ENCODE measurements at regions not wholly inside any gene's neighbourhood (a gene's known extent, or its start where the extent isn't known, plus 50 kb on each side); places are given as distances from the start of the nearest gene placed in this dataset.

- Histone ChIP-seq H3K27ac (ENCODE audit: low read length) (no peak overlapping the region), H3K9me3 (ENCODE audit: control insufficient read depth, insufficient read depth, low read depth, low read length) (no peaks in the 10 kb centered on the region), H3K4me1 (ENCODE audit: control insufficient read depth, insufficient read depth, low read length) (no peaks in the 10 kb centered on the region), H3K4me3 (ENCODE audit: low read depth in 2 of 2, low read length in 2 of 2) (no peak overlapping the region), H3K36me3 (ENCODE audit: control insufficient read depth, insufficient read depth, low read length) (no peaks in the 10 kb centered on the region), H3K27me3 (ENCODE audit: control insufficient read depth, insufficient read depth, low read length) (no peaks in the 10 kb centered on the region)
- ATAC-seq (no peak), DNase-seq (ENCODE audit: low read depth, low spot score) (no peak)
- intact Hi-C loops (cut with micrococcal nuclease; ENCODE audit: unreplicated experiment) = no loop called here
- POLR2A ChIA-PET = no interaction called here
- CTCF ChIA-PET = no interaction called here
- no peak for TF ChIP-seq POLR2AphosphoS5 (IDR thresholded peaks at IDR 0.05; ENCODE audit: low read depth, low read length)
- no peak for TF ChIP-seq TCF7L2 (IDR thresholded peaks at IDR 0.05; ENCODE audit: low read depth, low read length)
- no peak for TF ChIP-seq SIN3A (IDR thresholded peaks at IDR 0.05; ENCODE audit: borderline replicate concordance, insufficient read depth, low read depth, low read length)
- TF ChIP-seq CTCF (IDR thresholded peaks at IDR 0.05) = no peak
- TF ChIP-seq REST (IDR thresholded peaks at IDR 0.05; ENCODE audit: insufficient read depth in 1 of 2, low read depth in 2 of 2, low read length in 1 of 2) = no peak
- no TSS peak for BruUV-seq (replicated peaks)
- in situ Hi-C loops (cut with HindIII; ENCODE audit: low pct_unique_long_range_greater_than_20kb, low sequenced_read_pairs) = no loop called here
These were observed 237.1 kb upstream of the DYNLRB2 start for GRCh38 chr16:80303691-80304090.

GRCh38 chr16:80300876-80301275, 239.9 kb upstream of the DYNLRB2 start:
- CTCF ChIA-PET = no interaction called here
- Histone ChIP-seq H3K4me3 (ENCODE audit: low read depth in 2 of 2, low read length in 2 of 2) (no peak overlapping the region), H3K27ac (ENCODE audit: low read length) (no peak overlapping the region), H3K36me3 (ENCODE audit: control insufficient read depth, insufficient read depth, low read length) (no peaks in the 10 kb centered on the region), H3K27me3 (ENCODE audit: control insufficient read depth, insufficient read depth, low read length) (no peaks in the 10 kb centered on the region), H3K4me1 (ENCODE audit: control insufficient read depth, insufficient read depth, low read length) (no peaks in the 10 kb centered on the region), H3K9me3 (ENCODE audit: control insufficient read depth, insufficient read depth, low read depth, low read length) (no peaks in the 10 kb centered on the region)
- BruUV-seq (replicated peaks) = no TSS peak
- TF ChIP-seq REST (IDR thresholded peaks at IDR 0.05; ENCODE audit: insufficient read depth in 1 of 2, low read depth in 2 of 2, low read length in 1 of 2) (no peak), CTCF (IDR thresholded peaks at IDR 0.05) (no peak), POLR2AphosphoS5 (IDR thresholded peaks at IDR 0.05; ENCODE audit: low read depth, low read length) (no peak), SIN3A (IDR thresholded peaks at IDR 0.05; ENCODE audit: borderline replicate concordance, insufficient read depth, low read depth, low read length) (no peak), TCF7L2 (IDR thresholded peaks at IDR 0.05; ENCODE audit: low read depth, low read length) (no peak)
- intact Hi-C loops (cut with micrococcal nuclease; ENCODE audit: unreplicated experiment) = no loop called here
- POLR2A ChIA-PET = no interaction called here
- no peak for DNase-seq (ENCODE audit: low read depth, low spot score)
- ATAC-seq = no peak
- in situ Hi-C loops (cut with HindIII; ENCODE audit: low pct_unique_long_range_greater_than_20kb, low sequenced_read_pairs) = no loop called here
